ENCODE measurements at regions not wholly inside any gene's neighbourhood (a gene's known extent, or its start where the extent isn't known, plus 50 kb on each side); places are given as distances from the start of the nearest gene placed in this dataset.

GRCh38 chr6:53436526-53437303, 88.0 kb upstream of the ELOVL5 start:
- no peaks in the 10 kb centered on the region for H3K79me2 ChIP-seq (replicated peaks; ENCODE audit: insufficient read depth, low read length)
- H3K4me2 ChIP-seq (ENCODE audit: low read length), result no peak overlapping the region
- no peaks in the 10 kb centered on the region for H3K27me3 ChIP-seq (ENCODE audit: insufficient read depth, low read depth, low read length)
- H3K9me3 ChIP-seq (ENCODE audit: low read length), result no peaks in the 10 kb centered on the region
- no peak for TF ChIP-seq CTCF (IDR thresholded peaks at IDR 0.05; ENCODE audit: poor library complexity, severe bottlenecking)
- TF ChIP-seq, protein P1, sequence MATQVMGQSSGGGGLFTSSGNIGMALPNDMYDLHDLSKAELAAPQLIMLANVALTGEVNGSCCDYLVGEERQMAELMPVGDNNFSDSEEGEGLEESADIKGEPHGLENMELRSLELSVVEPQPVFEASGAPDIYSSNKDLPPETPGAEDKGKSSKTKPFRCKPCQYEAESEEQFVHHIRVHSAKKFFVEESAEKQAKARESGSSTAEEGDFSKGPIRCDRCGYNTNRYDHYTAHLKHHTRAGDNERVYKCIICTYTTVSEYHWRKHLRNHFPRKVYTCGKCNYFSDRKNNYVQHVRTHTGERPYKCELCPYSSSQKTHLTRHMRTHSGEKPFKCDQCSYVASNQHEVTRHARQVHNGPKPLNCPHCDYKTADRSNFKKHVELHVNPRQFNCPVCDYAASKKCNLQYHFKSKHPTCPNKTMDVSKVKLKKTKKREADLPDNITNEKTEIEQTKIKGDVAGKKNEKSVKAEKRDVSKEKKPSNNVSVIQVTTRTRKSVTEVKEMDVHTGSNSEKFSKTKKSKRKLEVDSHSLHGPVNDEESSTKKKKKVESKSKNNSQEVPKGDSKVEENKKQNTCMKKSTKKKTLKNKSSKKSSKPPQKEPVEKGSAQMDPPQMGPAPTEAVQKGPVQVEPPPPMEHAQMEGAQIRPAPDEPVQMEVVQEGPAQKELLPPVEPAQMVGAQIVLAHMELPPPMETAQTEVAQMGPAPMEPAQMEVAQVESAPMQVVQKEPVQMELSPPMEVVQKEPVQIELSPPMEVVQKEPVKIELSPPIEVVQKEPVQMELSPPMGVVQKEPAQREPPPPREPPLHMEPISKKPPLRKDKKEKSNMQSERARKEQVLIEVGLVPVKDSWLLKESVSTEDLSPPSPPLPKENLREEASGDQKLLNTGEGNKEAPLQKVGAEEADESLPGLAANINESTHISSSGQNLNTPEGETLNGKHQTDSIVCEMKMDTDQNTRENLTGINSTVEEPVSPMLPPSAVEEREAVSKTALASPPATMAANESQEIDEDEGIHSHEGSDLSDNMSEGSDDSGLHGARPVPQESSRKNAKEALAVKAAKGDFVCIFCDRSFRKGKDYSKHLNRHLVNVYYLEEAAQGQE (IDR thresholded peaks at IDR 0.05; ENCODE audit: borderline replicate concordance), result no peak
- no peak for TF ChIP-seq SMC3 (conservative IDR thresholded peaks at IDR 0.05; ENCODE audit: poor library complexity)
- no peak for TF ChIP-seq EZH2 (IDR thresholded peaks at IDR 0.05; ENCODE audit: borderline replicate concordance, insufficient read depth, low read length, poor library complexity, severe bottlenecking)
- TF ChIP-seq RAD21 (conservative IDR thresholded peaks at IDR 0.05), result no peak
- no peak for TF ChIP-seq MXI1 (conservative IDR thresholded peaks at IDR 0.05; ENCODE audit: poor library complexity, severe bottlenecking)
- no peak for TF ChIP-seq TAF1 (IDR thresholded peaks at IDR 0.05; ENCODE audit: low read depth)
- TF ChIP-seq EP300 (conservative IDR thresholded peaks at IDR 0.05; ENCODE audit: poor library complexity, severe bottlenecking), result no peak
- TF ChIP-seq POLR2AphosphoS5 (IDR thresholded peaks at IDR 0.05), result no peak
- no peak overlapping the region for H3K27ac ChIP-seq (ENCODE audit: low read length)
- no peaks in the 10 kb centered on the region for H4K20me1 ChIP-seq (ENCODE audit: insufficient read depth)
- no peak overlapping the region for H3K9ac ChIP-seq (ENCODE audit: low read length)
- H3F3A ChIP-seq (ENCODE audit: insufficient read depth, low read length, poor library complexity, severe bottlenecking), result no peaks in the 10 kb centered on the region
- H3K36me3 ChIP-seq (ENCODE audit: insufficient read depth, low read length), result no peaks in the 10 kb centered on the region
- H3K9me2 ChIP-seq (ENCODE audit: insufficient read depth, low read length), result no peaks in the 10 kb centered on the region
- H2AFZ ChIP-seq (ENCODE audit: low read depth, low read length), result no peak overlapping the region
- no peak overlapping the region for H3K4me3 ChIP-seq (ENCODE audit: low read length)

GRCh38 chr6:53433951-53434285, 85.2 kb upstream of the ELOVL5 start:
- Histone ChIP-seq H3K27me3 (ENCODE audit: insufficient read depth, low read depth, low read length) (no peaks in the 10 kb centered on the region), H3K9ac (ENCODE audit: low read length) (no peak overlapping the region), H4K20me1 (ENCODE audit: insufficient read depth) (no peaks in the 10 kb centered on the region), H3K9me2 (ENCODE audit: insufficient read depth, low read length) (no peaks in the 10 kb centered on the region), H3K9me3 (ENCODE audit: low read length) (no peaks in the 10 kb centered on the region), H3F3A (ENCODE audit: insufficient read depth, low read length, poor library complexity, severe bottlenecking) (no peaks in the 10 kb centered on the region), H2AFZ (ENCODE audit: low read depth, low read length) (no peak overlapping the region), H3K79me2 (replicated peaks; ENCODE audit: insufficient read depth, low read length) (no peaks in the 10 kb centered on the region), H3K4me2 (ENCODE audit: low read length) (no peak overlapping the region), H3K27ac (ENCODE audit: low read length) (no peak overlapping the region), H3K4me3 (ENCODE audit: low read length) (no peak overlapping the region), H3K36me3 (ENCODE audit: insufficient read depth, low read length) (no peaks in the 10 kb centered on the region)
- no peak for TF ChIP-seq TAF1 (IDR thresholded peaks at IDR 0.05; ENCODE audit: low read depth)
- TF ChIP-seq, protein P1 (IDR thresholded peaks at IDR 0.05; ENCODE audit: borderline replicate concordance), result no peak
- TF ChIP-seq SMC3 (conservative IDR thresholded peaks at IDR 0.05; ENCODE audit: poor library complexity), result no peak
- no peak for TF ChIP-seq RAD21 (conservative IDR thresholded peaks at IDR 0.05)
- TF ChIP-seq CTCF (IDR thresholded peaks at IDR 0.05; ENCODE audit: poor library complexity, severe bottlenecking), result no peak
- TF ChIP-seq EZH2 (IDR thresholded peaks at IDR 0.05; ENCODE audit: borderline replicate concordance, insufficient read depth, low read length, poor library complexity, severe bottlenecking), result no peak
- TF ChIP-seq POLR2AphosphoS5 (IDR thresholded peaks at IDR 0.05), result no peak

Data from neural cell (in vitro differentiated cells).